ENCODE measurements at regions not wholly inside any gene's neighbourhood (a gene's known extent, or its start where the extent isn't known, plus 50 kb on each side); places are given as distances from the start of the nearest gene placed in this dataset.
"Not testable (repeated sequence)": the region's sequence is repeated elsewhere in the genome, so short reads cannot be mapped to it uniquely, and the experiment has no call there.

DNA sequence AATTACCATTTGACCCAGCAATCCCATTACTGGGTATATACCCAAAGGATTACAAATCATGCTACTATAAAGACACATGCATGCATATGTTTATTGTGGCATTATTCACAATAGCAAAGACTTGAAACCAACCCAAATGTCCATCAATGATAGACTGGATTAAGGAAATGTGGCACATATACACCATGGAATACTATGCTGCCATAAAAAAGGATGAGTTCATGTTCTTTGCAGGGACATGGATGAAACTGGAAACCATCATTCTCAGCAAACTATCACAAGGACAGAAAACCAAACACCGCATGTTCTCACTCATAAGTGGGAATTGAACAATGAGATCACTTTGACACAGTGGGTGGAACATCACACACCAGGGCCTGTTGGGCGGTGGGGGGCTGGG is 83.9 kb upstream of the MAP3K1 start:
- not testable (repeated sequence) for DNase-seq

DNA sequence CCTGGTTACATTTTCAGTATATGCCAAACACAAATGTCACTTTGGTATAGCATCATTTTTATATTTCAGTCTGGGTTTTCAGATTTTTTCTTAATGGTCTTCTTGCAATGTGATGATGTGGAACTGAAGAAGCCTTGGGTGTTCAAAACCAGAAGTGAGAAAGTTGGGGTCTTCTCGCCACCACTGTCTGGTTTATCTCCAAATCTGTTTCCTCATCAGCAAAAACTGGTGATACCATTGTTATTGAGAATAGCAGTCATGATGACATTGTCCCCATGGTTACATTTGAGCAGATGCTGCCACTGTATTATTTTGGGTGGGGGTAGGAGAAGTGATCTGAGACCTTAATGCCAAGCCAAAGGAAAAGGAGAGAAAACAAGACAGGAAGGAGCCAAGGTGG is 85.9 kb upstream of the MAP3K1 start:
- DNase-seq, result no peak

DNA sequence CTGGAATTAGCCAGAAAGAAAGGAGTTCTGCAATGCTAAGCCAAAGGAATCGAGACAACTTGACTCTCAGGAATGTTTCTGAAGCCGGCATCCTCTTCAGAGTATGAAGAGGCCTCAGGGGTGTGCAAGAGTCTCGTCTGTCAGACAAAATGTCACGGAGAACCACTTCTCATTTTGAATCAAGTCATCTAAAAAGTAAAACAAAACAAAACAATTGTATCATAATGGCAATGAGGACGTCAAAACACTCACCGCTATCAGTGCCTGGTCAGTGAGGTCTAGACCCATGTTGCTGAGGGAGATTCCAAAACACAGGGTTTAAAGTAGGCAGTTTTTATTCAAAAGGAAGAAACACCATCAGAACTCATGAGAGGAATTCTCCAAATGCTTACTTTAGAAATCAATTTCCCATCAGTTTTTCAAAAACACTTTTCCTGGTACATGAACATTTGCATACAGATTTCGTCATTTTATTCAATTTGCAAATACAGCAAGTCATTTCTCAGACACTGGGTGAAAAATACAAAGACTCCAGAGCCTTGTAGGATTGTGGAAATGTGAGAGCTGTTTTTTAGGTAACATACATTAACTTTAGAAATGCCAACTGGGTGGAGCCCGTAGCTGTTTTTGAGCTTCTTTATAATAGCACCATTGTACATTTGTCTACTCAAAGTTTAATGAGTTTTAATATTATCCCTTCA is 89.5 kb upstream of the MAP3K1 start:
- DNase-seq, result no peak

DNA sequence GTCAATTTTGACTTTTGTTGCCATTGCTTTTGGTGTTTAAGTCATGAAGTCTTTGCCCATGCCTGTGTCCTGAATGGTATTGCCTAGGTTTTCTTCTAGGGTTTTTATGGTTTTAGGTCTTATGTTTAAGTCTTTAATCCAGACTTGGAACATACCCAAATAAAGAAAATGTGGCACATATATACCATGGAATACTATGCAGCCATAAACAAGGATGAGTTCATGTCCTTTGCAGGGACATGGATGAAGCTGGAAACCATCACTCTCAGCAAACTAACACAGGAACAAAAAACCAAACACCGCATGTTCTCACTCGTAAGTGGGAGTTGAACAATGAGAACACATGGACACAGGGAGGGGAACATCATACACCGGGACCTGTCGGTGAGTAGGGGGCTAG is 90.5 kb upstream of the MAP3K1 start:
- not testable (repeated sequence) for DNase-seq

DNA sequence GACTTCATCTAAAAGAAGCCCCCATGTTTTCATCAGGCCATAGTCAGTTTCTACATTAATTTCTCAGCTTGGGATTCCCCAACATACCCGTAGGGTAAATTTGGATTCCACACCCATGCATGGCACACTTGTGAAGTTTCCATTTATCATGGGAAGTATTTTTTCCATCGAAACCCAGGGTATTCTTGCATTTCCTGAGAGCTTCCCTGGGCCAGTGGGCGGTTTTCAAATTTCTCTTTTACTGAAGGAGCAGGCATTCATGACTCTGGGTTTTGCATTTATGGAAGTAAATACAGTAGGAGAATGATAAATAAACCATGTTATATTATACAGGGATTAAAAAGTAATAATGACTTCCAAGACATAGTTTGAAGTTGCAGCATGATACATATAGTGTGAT is 93.0 kb upstream of the MAP3K1 start:
- DNase-seq, result no peak

DNA sequence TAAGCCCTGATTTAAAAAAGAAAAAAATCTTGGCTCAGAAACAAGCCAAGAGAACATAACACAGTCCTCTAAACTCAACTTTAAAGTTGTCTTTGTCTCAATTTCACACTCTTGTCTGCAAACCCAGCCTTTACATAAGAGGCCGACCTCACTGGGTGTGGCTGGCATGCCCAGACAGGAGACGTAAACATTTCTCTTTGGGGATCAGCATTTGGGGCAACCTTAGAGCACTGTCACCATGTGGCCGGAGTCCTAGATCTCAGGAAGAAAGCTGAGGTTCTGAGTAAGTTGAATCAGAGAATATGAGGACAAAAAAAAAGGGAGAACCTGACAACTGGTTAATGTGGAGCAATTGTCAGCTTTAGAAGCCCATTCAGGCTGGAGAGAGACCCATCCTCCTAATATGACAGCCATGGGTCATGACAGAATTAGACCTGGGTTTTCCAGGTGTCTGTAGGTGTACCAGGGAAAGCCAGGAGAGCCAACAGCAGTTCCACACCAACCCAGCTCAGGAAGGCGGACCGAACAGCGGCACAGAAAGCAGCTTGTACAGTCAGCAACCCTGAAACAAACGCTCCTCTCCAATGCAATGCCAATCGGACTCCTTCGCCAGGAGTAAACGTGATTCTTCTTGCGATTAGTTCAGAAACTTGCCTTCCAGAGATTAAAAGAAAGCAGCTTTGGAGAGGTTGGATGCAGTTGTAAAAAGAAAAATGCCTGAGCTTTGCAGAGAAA is 97.9 kb upstream of the MAP3K1 start:
- DNase-seq, result no peak

DNA sequence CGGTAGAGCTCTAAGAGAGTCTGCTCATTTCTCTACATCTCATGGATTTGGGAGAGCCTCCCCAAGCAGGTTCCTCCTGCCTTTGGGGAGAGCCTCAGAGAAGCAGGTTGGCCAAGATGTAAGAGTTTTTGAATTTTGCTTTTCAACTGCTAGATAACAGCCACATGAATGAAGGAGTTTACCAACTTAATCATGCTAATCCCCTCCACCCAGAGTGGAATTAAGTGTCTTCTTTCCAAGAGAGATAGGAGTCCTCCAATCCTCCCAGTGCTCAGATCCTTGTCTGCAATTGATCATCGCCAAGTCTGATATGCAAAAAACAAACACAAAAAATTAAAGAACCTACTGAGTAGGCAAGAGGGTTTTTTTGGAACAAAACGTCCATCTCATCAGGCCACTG is 99.4 kb upstream of the MAP3K1 start:
- no peak for DNase-seq

DNA sequence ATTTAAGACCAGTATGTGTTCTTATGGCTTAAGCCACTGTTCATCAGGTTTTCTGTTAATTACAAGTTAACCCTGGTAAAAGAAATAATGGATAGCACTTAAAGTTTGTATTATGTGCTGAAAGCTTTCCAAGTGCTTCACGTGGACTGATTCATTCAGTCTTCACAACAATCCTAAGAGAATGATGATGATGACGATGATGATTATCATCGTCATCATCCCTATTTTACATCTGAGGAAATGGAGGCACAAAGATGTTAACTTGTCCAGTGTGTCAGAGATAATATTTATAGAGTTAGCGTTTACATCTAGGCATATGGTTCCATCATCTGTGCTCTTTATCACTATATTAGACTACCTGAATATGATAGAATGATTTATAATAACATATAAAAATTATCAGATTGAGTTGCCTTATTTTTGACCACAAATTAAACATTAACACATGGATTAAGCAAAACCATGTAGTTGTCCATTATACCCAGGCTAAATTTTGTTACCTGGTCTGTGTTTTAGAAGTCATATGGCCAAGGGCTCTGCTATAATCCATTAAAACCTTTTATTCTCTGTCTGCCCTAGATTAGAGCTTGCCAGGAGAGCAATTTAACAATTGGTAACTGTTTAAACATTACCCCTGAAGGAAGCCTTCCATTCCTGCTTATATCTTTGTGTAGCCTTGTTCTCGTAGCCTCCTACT is 102.3 kb upstream of the MAP3K1 start:
- no peak for DNase-seq

DNA sequence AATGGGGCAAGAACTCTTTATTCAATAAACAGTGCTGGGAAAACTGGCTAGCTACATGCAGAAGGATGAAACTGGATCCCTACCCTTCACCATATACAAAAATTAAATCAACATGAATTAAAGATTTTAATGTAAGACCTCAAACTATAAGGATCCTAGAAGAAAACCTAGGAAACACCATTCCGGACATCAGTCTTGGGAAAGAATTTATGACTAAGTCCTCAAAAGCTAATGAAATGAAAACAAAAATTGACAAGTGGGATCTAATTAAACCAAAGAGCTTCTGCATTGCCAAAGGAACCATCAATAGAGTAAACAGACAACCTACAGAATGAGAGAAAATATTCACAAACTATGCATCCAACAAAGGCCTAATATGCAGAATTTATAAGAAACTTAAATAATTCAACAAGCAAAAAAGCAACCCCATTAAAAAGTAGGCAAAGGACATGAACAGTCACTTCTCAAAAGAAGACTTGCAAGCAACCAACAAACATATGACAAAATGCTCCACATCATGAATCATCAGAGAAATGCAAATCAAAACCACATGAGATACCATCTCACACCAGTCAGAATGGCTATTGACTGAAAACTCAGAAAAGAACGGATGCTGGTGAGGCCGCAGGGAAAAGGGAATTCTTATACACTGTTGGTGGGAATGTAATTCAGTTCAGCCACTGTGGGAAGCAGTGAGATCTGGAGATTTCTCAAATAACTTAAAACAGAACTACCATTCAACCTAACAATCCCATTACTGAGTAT is 104.3 kb upstream of the MAP3K1 start:
- DNase-seq, result no peak

DNA sequence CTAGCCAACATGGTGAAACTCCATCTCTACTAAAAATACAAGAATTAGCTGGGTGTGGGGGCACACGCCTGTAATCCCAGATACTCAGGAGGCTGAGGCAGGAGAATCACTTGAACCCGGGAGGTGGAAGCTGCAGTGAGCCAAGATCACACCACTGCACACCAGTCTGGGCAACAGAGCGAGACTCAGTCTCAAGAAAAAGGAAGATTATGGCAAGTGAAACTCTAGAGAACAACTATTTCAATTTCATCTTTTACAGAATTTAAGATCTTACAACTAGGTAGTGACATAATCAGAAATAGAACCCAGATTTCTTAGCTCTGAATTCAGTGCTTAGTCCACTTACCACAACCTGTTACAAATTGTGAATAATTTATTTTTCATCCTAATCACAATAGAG is 108.8 kb upstream of the MAP3K1 start:
- no peak for DNase-seq

DNA sequence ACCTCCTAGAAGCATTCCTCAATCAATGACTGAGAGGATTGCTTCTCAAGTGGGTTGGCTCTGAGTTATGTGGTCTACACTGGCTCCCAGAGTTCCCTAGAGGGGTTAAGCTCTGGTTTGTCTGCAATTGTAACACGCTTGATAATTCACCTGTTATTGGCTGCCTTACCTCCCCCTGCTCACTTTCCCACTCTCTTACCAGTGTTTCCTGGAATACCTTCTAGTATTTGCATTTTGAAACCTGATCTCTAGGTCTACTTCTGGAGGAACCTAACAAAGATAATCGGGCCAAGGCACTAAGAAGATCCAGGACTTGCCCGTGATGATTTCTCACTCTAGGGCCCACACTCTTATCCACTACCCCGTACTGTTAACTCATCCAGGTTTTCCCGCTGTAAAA is 110.1 kb upstream of the MAP3K1 start:
- DNase-seq, result no peak

DNA sequence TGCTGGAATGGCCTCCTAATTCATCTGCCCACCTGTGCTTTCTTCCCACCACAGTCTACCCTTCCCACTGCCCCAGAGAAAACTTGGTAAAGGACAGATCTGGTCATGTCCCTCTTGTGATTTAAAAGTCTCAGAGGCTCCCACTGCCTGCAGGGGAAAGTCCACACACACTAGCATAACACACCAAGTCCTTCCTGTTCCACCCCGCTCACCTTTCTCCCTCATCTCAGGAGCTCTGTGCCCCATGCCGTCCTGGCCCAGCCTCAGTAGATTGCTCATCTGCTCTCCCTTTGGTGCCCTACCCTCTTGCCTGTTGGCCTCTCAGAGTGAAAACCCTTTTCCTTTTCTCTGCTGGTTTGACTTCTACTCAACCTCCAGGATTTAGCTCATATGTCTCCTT is 111.4 kb upstream of the MAP3K1 start:
- DNase-seq, result no peak

DNA sequence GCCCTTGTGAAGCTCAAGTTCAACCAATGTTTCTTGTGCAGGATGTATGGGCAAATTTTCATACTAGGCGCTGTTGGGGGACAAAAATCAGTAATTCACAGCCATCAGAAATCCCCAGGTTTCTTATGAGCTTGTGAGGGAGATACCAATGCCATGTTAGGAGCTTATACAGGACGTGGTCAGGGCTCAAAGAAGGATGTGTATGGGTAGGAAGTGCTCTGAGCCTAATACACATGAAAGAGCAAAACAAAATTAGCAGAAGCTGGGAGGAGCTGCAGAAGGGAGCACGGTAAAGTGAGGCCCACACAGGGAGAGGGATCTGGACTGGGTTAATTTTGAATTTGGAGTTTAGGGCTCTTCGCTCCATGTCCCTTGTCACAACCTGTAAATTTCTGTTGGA is 114.6 kb upstream of the MAP3K1 start:
- no peak for DNase-seq

DNA sequence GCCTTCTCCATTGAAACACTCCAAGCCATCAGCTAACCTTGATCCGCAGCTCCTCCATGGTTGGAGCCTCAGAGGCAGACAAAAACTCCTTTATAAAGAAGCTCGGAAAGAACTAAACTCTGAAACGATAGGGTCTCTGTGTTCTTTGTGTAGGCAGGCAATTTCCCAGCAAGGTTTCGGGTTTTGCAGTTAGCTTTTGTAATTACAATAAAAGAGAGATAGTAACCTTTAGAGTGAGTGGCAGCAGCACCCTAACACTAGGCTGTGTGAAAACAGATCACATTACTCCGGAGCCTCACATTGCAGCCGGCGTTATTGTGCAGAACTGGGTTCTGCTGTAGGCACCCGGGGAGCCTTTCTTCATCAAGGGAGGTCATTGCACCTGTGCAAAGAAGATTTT is 115.8 kb upstream of the MAP3K1 start:
- no peak for DNase-seq

DNA sequence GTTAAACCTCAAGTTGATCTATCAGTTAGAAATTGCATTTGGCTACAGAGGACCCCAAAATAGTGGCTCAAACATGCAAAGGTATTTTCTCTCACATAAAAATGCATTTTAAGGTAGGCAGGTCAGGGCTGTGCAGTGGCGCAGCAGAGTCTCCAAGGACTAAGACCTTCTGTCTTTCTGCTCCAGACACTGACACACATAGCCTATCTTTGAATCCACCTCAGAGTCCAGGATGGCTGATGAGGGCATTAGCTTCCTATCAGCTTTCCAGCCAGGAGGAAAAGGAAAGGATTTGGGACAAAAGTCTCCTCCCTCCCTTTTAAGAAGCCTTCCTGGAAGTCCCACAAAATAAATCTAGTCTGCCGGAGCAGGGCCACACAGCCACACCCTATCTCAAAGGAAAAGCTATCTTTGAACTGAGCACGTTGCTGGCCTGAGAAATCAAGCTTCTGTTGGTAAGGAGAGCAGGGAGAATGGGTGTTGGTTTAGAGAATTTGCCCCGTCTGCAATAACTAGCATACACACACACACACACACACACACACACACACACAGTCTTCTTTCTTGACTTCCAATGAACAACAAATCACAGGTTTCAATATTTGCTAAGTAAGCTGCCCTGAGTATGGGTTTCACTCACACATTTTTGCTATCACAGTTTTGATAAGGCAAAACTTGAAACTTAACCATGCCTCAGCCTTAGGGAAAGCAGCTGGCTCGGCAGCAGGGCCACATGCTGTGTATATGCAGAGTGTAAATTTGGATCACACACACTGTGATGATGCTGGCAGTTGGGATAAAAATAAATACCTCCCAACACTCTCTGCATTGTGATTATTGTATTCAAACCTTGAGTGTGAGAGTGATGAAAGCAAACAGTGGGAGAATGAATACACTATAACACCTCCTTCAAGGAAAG is 116.6 kb upstream of the MAP3K1 start:
- no peak for DNase-seq

DNA sequence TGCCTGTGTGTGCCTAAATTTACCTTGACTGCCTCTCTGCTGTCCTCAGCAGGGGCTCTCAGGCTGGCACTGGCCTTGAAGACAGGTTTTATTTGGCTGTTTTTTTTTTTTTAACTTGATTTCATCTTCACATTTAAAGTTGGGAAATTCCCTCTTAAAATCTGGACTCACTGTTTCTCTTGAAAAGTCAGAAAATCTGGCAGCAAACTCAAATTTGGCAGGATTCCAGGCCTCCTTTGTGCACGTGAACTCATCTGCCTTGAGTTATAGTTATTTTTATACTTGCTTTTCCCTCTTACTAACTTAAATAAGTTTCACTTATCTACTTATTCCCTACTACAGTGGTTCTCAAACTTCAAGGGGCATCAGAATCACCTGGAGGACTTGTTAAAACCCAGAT is 118.4 kb upstream of the MAP3K1 start:
- DNase-seq, result no peak

DNA sequence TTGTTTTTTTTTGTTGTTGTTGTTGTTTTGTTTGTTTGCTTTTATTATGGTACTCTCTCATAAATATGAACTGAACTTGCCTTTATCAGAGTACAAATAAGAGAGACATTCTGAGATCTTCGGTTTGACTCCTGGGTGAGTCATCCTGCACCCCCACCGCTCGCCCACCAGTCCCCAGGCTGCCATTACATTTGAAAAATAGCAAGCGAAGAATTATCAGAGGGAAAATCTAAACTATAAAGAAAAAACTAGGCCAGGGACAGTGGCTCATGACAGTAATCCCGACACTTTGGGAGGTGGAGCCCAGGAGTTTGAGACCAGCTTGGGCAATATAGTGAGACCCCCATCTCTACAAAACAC is 122.1 kb upstream of the MAP3K1 start:
- no peak for DNase-seq

DNA sequence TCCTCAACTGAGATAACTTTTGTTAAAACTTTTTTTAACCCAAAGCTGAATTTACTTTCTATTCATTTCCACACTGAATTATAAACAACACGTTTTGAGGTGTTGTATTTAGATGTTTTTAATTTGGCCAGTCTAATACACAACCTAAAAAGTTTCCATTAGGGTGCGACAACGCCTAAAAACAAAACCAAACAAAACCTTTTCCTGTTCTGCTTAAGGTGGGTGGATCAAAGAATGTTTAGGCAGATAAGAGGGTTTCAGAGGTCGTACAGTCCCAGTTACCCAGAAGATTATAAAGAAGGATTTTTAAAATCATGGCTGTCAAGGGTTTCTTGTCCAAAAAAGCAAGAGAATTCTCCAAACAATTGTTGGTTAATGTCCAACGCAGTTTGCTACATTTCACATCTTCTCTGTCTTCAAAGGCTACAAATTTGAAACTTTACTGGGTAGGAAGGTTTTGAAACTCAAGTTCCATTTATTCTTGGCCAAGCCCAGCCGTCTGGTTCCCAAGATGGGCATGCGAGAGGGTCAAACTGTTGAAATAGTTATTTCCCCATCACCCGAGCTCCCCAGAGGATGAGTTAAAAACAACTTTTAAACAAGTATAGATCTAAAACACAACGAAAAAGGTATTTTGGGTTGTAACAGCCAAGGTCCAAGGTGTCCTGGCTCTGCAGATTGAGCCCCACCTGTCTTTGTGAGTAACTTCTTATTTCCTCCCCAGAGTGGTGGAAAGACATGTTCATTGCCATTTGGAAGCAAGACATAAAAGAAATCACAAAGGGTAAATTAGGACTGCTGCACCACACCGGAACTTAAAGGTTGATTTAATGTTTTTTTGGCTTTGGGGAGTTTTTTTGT is 122.8 kb upstream of the MAP3K1 start:
- no peak for DNase-seq

DNA sequence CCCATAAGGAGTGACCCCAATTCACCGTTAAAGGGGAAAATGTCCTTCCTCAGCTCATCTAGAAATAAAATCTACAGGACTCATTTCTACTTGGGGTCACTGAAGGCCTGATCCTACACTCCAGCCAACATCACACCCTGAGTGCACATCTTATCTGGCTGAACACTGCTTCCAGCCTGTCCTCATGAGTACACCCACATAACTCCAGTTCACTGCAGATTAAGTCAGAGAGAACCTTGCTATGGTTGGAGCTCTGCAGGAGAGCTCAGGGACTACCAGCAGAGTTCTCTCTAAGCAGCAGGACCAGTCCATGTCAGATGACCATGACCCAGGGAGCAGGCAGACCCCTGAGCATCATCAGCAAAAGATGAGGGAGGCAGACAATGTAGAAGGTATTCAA is 126.9 kb upstream of the MAP3K1 start:
- DNase-seq, result no peak

DNA sequence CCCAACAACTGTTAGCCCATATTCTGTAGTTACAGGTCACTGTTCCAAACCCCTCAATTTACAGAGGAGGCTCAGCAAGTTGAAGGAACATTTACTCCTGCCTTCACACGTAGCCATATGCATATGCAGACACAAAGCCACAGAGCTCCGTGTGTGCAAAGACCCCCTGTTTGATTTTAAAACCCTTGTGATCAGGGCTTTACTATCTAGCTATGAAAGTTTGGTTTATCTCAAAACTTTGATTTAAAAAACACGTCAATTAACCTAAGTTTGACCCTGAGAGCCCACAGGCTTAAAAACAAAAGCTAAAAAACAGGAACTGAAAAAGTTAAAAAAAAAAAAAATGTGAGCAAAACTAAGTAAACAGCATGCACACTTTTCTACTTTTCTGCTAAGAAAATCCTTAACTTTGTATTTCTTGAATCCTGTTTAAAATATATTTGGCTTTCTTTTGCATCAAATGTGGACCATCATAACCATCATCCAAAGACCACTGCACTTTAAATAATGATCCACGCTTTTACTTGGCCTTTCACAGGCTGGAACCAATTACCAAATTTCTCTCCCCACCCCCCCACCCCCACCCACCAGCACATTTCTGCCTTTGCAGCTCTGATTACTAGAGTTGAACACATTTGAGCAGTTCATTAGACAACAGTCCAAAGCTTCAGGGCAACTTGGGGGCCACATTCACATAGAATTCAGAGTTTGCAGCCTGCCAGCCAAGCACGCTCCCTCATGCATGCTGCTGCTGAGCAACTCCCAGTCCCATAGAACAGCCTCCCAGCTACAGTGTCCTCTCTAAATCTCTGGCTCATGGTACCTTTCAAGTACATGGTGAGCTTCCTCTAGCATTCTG is 128.8 kb upstream of the MAP3K1 start:
- DNase-seq, result no peak
